ENCODE measurements at regions not wholly inside any gene's neighbourhood (a gene's known extent, or its start where the extent isn't known, plus 50 kb on each side); places are given as distances from the start of the nearest gene placed in this dataset.

GRCh38 chr7:10593080-10593479 lies 380.6 kb upstream of the PHF14 start:
- no peak overlapping the region for H3K4me3 ChIP-seq (ENCODE audit: low read depth, low read length)
- no peak for TF ChIP-seq CTCF (IDR thresholded peaks at IDR 0.05; ENCODE audit: insufficient read depth, low read length)
- no peak for DNase-seq (ENCODE audit: low read depth)

- DNase-seq (ENCODE audit: low read depth): no peak
- no peak for TF ChIP-seq CTCF (IDR thresholded peaks at IDR 0.05; ENCODE audit: insufficient read depth, low read length)
- no peak overlapping the region for H3K4me3 ChIP-seq (ENCODE audit: low read depth, low read length)
These were observed 376.8 kb upstream of the PHF14 start for GRCh38 chr7:10596827-10597226.

- TF ChIP-seq CTCF (IDR thresholded peaks at IDR 0.05; ENCODE audit: insufficient read depth, low read length): no peak
- H3K4me3 ChIP-seq (ENCODE audit: low read depth, low read length): no peak overlapping the region
- DNase-seq (ENCODE audit: low read depth): no peak
These were observed 369.5 kb upstream of the PHF14 start for GRCh38 chr7:10604128-10604527.

- DNase-seq (ENCODE audit: low read depth): no peak
These were observed 360.7 kb upstream of the PHF14 start for GRCh38 chr7:10612950-10613349.

GRCh38 chr7:10618953-10619352 lies 354.7 kb upstream of the PHF14 start:
- DNase-seq (ENCODE audit: low read depth): no peak
- H3K4me3 ChIP-seq (ENCODE audit: low read depth, low read length): no peak overlapping the region
- no peak for TF ChIP-seq CTCF (IDR thresholded peaks at IDR 0.05; ENCODE audit: insufficient read depth, low read length)

More at GRCh38 chr7:10612950-10613349, 360.7 kb upstream of the PHF14 start:
- no peak for TF ChIP-seq CTCF (IDR thresholded peaks at IDR 0.05; ENCODE audit: insufficient read depth, low read length)
- no peak overlapping the region for H3K4me3 ChIP-seq (ENCODE audit: low read depth, low read length)

- H3K4me3 ChIP-seq (ENCODE audit: low read depth, low read length): no peak overlapping the region
- no peak for DNase-seq (ENCODE audit: low read depth)
- TF ChIP-seq CTCF (IDR thresholded peaks at IDR 0.05; ENCODE audit: insufficient read depth, low read length): no peak
These were observed 341.0 kb upstream of the PHF14 start for GRCh38 chr7:10632712-10633111.

GRCh38 chr7:10634239-10634638 lies 339.4 kb upstream of the PHF14 start:
- H3K4me3 ChIP-seq (ENCODE audit: low read depth, low read length): no peak overlapping the region
- no peak for TF ChIP-seq CTCF (IDR thresholded peaks at IDR 0.05; ENCODE audit: insufficient read depth, low read length)
- DNase-seq (ENCODE audit: low read depth): no peak
